Transverse colon (tissue), 3 donors: ENCODE measurements at regions not wholly inside any gene's neighbourhood (a gene's known extent, or its start where the extent isn't known, plus 50 kb on each side); places are given as distances from the start of the nearest gene placed in this dataset.

Source experiments
- CTCF ChIP-seq, 5 experiments: fragments of 200-600 bp in 3 of 5; fragments of 450-650 bp in 2 of 5; sonication (generic) in 3 of 5; IDR thresholded peaks; 1 replicate in 2 of 5; 2 replicates in 3 of 5; pipeline ENCODE4 v1.5.1; 2016 to 2017; ENCODE audit warnings: antibody characterized with exemption in 5 of 5, inconsistent platforms in 3 of 5, mild to moderate bottlenecking in 2 of 5, moderate library complexity in 1 of 5
- EP300 ChIP-seq: sonication (generic); formaldehyde crosslinking; IDR thresholded peaks from one replicate; pipeline ENCODE4 v1.6.1; 2017; ENCODE audit warnings: antibody characterized with exemption, low read depth
- POLR2A ChIP-seq: fragments of 450-650 bp; IDR thresholded peaks from one replicate; pipeline ENCODE4 v1.6.1; 2016; ENCODE audit warnings: antibody characterized with exemption, mild to moderate bottlenecking, moderate library complexity

DNA sequence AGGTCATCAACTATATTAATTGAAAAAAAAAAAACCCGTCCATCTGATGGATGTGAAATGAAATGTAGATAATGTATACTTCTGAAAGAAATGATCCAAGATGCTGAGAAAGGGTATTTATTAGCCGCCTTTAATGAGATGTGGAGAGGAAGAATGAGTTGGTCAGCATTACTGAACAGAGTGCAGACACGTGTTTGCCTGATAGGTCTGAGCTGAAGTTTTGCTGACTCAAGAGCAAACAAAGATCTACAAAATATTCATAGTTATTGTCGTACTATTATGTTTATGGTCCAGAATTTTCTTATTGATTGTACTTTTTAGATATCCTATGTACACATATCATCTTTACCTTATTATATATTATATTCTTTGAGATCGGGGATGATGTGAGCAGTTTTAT lies 235.3 kb downstream of the RDH14 start:
- TF ChIP-seq CTCF (IDR thresholded peaks at IDR 0.05) (no peak), EP300 (no peak), POLR2A (no peak)
